NCI-H1048 (cell line): ENCODE measurements at regions not wholly inside any gene's neighbourhood (a gene's known extent, or its start where the extent isn't known, plus 50 kb on each side); places are given as distances from the start of the nearest gene placed in this dataset.
"Not testable (repeated sequence)": the region's sequence is repeated elsewhere in the genome, so short reads cannot be mapped to it uniquely, and the experiment has no call there.

Experiments used
- DNase-seq: peaks from one replicate; lab custom pipeline; 2025; lab: John Stamatoyannopoulos, UW

GRCh38 chr5:27944471-27944870, 906.1 kb upstream of the CDH9 start:
- no peak for DNase-seq

DNA sequence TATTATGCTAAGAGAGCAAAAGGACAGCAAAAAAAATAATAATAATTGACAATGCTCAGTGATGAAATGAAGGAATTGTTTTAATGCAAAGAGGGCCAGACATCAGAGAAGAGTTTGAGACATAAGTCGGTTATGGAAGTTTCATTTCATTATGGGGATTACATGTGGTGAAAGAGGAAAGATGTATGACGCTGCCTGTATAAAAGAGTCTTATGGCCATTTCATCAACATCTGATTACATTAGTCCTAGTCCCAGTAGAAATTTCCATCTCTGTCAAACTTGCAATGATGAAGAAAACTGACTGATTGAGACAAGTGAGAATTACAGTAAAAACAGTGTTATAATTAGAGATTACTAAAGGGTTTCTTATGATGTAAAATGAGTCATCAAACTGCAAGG, 900.6 kb upstream of the CDH9 start:
- no peak for DNase-seq

GRCh38 chr5:27928060-27928459, 889.7 kb upstream of the CDH9 start:
- no peak for DNase-seq

- DNase-seq = no peak
Measured at GRCh38 chr5:27911216-27911615, 872.8 kb upstream of the CDH9 start.

- no peak for DNase-seq
Measured at GRCh38 chr5:27908341-27908740, 870.0 kb upstream of the CDH9 start.

DNA sequence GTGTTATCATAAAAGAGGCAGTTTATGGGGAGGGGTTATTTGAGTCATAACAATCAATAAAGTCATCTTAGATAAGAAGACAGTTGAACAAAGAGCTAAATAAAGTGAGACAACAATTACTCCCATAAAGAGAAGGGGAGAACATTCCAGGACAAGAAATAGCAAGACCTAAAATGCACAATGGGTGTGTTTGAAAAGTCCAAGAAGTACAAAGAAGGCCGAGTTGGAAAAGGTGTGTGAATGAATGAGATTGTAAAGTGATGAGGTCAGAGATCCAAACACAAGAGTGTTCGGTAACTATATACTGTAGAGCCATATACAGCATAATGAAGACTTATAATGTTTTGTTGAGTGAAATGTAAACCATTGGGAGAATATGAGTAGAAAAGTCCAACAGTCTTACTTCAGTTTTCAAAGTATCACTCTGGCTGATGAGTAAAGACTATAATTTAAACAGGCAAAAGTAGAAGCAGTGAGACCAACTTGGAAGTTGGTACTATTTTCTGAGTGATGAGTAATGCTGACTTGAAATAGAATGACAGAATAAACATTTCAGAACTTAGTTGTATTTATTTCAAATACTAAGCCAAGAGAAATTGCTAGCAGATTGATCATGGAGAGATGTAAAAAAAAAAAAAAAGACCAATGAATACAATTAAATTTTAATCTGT, 868.7 kb upstream of the CDH9 start:
- no peak for DNase-seq

DNA sequence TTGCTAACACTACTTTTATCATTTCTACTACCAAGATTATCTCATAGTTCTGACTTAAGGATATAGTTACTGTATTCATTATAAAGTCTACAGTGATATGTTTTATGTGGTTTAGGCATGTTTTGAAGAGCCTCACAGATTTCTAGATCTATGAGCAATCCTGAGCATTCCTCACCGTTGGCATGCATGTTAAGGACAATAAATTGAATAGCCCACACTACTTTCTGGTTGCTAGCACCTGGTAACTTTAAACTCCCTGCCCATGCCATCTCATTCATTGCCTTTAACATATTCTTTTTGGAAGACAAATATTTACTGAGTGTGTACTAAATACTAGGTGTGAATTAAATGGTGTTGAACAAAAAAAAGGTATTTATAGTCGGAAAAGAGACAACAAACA, 868.1 kb upstream of the CDH9 start:
- DNase-seq = no peak

GRCh38 chr5:27900761-27901160, 862.4 kb upstream of the CDH9 start:
- DNase-seq = no peak

GRCh38 chr5:27876071-27876470, 837.7 kb upstream of the CDH9 start:
- DNase-seq = no peak

DNA sequence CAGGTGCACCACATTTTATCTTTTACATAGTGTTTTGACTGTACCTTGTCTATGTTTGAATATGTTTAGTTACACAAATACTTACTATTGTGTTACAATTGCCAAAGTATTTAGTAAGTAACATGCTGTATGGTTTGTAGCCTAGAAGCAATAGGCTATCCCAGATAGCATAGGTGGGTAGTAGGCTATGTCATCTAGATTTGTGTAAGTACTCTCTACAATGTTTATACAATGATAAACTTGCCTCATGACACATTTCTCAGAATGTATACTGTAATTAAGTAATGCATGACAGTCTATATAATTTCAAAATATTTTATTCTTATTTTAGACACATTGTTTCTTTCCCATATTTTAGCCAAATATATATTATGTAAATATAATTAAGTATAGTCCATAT, 836.8 kb upstream of the CDH9 start:
- no peak for DNase-seq

GRCh38 chr5:27868292-27868691, 829.9 kb upstream of the CDH9 start:
- DNase-seq = no peak

GRCh38 chr5:27855491-27855890, 817.1 kb upstream of the CDH9 start:
- DNase-seq = no peak

DNA sequence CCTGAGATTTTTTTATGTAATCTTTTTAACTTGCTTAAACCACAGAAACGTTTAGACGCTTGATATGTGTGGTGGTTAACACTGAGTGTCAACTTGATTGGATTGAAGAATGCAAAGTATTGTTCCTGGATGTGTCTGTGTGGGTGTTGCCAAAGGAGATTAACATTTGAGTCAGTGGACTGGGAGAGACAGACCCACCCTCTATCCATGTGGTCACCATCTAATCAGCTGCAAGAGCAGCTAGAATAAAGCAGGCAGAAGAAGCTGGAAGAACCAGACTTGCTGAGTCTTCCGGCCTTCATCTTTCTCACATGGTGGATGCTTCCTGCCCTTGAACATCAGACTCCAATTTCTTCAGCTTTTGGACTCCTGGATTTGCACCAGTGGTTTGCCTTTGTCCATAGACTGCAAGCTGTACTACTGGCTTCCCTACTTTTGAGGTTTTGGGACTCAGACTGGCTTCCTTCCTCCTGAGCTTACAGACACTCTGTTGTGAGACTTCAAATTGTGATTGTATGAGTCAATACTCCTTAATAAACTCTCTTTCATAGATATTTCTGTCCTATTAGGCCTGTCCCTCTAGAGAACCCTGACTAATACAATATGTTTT, 816.0 kb upstream of the CDH9 start:
- DNase-seq = no peak

GRCh38 chr5:27845248-27845647, 806.9 kb upstream of the CDH9 start:
- no peak for DNase-seq

DNA sequence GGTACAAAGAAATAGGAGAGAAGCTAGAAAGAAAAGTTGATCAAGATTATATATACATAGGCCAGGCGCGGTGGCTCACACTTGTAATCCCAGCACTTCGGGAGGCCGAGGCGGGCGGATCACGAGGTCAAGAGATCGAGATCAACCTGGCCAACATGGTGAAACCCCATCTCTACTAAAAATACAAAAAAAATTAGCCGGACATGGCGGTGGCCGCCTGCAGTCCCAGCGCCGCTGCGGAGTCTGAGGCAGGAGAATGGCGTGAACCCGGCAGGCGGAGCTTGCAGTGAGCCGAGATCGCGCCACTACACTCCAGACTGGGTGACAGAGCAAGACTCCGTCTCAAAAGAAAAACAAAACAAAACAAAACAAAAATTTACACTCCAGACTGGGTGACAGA, 798.3 kb upstream of the CDH9 start:
- not testable (repeated sequence) for DNase-seq

DNA sequence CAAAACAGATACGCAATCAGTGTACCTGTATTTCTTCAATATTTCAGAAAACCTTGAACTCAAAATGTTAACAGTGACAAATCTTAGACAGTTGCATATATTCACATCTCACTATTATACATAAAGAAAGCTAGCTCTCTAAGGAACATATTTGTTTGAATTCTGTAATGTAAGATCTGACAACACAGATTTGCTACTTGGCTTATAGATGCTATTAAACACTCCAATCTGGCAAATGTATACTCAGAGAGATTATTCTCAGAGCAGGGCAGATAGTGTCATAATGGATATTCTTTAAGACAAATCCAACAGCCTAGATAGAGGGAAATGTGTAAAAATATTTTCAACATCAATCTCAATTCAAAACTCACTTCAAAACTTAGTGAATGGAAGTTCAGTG, 794.5 kb upstream of the CDH9 start:
- no peak for DNase-seq

DNA sequence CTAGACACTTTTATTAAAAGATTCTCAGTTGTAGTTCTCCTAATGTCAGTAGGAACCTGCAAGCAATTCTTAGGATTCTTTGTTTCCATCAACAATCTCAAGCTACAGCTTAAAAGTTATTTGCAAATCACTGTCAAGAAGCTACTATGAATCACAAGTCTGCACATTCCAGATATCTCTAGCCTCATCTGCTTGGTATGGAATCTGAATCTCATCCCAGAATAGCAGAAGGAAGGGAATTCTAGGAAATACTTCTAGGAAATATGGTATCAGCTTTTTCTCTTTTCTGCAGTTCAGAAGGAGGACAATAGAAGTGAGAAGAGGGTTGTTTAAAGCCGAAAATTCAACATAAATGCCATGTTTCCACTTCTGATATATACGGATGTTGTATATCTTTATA, 792.2 kb upstream of the CDH9 start:
- no peak for DNase-seq

DNA sequence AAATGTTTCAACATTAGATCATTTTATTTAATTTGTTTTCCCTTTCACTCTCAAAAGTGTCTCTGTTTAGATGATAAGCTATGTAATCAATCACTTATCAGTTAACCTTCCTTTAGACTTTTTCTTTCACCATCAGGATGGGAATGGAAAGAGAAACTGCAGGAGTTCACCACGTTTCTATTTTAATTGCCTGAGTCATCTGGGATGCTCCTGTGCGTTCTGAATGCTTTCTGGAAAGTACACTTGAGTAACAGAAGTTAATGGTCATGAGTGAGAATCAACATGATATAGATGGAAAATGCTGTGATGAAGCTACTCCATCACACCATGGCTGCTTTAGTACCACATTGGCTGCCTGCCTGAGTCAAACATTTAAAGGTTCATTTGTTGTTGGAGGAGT, 783.3 kb upstream of the CDH9 start:
- no peak for DNase-seq

DNA sequence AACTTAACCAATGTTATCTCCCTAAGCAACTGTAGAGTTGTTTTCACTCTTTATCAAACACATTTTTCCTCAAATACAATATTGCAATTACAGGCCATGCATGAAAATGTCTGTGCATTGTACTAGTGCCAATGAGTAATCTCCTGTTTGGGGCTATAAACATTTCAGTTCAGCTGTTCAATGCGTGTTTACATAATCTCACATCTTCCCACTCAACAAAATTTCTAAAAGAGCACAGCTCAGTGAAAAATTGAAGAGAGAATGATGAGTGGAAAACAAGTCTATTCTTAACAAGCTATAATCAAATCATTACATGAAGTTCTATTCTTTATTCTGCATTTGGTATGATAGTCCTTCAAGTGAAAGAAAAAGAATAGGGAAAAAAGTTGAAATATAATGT, 780.5 kb upstream of the CDH9 start:
- DNase-seq = no peak

DNA sequence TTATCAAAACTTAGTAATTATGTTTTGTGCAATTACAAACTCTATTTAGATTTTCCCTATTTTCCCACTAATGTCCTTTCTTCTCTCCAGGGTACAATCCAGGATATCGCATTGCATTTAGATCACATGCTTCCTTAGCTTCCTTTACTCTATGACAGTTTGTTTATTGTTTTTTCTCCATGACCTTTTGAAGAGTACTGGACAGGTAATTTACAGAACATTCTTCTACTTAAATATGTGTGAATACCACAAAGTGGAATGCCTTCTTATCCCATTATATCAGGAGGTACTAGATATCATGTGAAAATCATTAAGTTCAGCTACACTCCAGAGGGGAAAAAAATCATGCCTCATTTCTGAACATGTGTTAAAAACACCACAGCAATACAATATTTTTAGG, 776.6 kb upstream of the CDH9 start:
- DNase-seq = no peak

- DNase-seq = no peak
Measured at GRCh38 chr5:27814286-27814685, 775.9 kb upstream of the CDH9 start.

GRCh38 chr5:27810458-27810857, 772.1 kb upstream of the CDH9 start:
- no peak for DNase-seq

- DNase-seq = no peak
Measured at GRCh38 chr5:27797220-27797619, 758.8 kb upstream of the CDH9 start.

DNA sequence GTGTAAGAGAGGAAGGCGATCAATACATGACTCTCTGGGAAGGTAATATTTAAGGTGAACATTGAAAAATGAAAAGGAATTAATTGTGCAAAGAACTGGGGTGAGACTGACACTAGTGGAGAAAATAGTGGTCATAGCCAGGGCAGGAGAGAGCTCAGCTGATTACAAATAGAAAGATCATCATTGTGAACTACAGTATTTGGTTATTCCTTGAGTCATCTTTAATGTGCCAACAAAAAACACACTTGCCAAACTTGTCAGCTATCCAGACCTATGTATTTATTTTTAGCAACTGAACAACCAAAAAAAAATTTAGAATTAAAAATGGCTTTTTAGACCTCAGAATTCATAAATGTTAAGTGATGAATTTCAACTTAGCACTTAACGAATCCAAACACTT, 749.8 kb upstream of the CDH9 start:
- no peak for DNase-seq
